Activated T-helper 9 cell treated with anti-CD3 and anti-CD28 coated beads, Interleukin-2, amount 50 U/mL, for 16 hours (primary cell): ENCODE measurements at regions not wholly inside any gene's neighbourhood (a gene's known extent, or its start where the extent isn't known, plus 50 kb on each side); places are given as distances from the start of the nearest gene placed in this dataset.

Experiments
- DNase-seq: peaks from one replicate; pipeline ENCODE4 v3.0.0-alpha.2; 2020; ENCODE audit warnings: low read depth

GRCh38 chr11:19661827-19662226 lies 50.8 kb upstream of the NAV2 start:
- no peak for DNase-seq

- no peak for DNase-seq
These were observed 52.6 kb upstream of the NAV2 start for GRCh38 chr11:19660076-19660475.

GRCh38 chr11:19659529-19659928 lies 53.1 kb upstream of the NAV2 start:
- no peak for DNase-seq

GRCh38 chr11:19658344-19658743 lies 54.3 kb upstream of the NAV2 start:
- DNase-seq = no peak

DNA sequence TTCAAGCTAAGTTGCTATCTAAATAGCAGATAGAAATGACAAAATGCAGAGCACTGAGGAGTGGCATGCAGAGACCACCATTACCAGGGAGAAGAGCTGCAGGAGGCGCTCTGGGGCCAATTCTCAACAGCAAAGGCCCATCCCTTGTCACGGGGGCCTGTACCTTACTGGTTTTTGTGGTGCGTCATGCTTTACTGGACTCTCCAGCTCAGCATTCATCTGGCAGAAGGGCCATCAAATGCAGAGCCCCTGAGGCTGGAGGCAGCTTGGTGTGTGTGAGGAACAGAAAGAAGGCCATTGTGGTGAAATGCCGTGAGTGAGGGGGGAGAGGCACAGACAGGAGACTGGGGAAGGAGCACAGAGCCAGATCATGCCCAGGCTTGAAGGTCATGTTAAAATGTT lies 56.5 kb upstream of the NAV2 start:
- DNase-seq = no peak

DNA sequence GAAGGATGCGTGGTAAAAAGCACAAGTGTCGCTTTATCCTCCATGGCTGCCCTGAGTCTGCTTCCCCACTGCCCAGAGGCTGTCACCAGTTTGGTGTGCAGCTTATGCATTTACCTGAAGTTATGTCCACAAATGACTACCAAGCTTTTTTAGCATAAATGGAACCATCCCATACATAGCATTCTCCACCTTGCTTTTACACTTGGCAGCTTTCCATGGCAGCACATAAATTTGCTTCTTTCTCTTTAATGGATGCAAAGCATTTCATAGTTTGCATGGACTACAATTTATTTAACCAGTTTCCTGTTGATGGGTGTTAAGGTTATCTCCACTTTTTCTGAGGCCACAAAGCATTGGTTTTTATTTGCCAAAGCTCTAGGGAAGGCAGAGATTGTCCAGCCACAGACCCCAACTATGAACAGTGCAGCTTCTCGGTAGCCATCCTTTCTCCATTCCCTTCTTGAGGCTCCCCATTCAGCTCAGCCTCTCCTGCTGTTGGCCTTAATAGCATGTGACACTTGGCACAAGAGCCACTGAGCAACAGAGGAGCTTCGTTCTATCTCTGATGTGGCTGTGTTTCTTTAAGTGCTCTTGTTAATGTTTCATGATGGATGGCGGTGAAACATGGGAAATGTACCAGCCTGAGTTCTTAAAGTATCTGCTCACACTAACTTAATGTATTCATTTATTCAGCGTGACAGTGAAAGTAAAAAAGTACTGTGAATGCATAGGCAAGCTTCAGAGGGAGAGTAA lies 59.8 kb upstream of the NAV2 start:
- no peak for DNase-seq

DNA sequence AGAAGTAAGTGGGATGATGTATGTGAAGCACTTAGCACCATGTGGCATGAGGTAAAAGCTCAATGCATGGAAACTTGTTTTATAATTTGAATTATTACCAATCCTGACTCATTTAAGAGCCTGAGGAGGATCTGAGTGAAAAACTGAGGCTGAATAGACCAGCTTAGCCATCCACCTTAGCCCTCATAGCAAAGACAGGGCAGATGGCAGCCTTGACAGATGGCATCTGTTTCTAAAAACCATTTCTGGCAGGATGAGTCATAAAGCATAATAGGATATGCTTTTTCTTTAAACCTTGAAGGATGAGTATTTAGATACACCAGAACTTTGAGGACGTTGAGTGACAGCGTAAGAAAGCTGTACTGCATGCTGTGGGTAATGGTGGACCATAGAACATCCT lies 61.0 kb upstream of the NAV2 start:
- no peak for DNase-seq

DNA sequence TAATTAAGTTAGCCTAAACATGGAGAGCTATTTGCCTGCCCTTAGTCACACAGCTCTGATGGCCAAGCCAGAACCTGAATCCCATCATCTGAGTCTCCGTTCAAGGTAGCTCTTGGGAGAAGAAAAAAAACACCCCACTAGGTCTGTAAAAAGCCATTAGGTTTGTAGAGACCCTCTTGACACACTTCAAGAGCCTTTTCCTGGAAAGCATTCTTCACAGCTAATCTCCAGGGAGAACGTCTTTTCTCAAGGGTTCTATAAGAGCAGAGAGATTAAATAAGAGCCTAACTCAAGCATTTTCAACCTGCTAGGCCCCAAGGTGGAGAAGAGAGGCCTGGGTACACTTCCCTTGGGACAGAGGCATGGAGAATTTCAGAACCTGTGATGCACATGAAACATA lies 61.6 kb upstream of the NAV2 start:
- DNase-seq = no peak

- no peak for DNase-seq
These were observed 62.2 kb upstream of the NAV2 start for GRCh38 chr11:19650467-19650866.

DNA sequence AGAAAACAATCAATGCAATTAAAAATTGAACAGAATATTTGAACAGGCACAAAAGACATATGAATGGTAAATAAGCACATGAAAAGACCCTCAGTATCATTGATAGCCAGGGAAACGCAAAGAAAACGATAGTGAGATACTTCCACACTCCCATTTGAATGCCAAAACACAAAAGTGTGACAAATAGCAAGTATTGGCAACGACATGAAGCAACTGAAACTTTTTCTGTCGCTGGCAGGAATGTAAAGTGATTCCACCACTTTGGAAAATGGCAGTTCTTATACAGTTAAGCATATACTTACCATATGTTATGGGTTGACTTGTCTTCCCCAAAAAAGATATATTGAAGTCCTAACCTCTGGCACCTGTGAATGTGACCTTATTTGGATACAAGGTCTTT lies 62.9 kb upstream of the NAV2 start:
- no peak for DNase-seq

DNA sequence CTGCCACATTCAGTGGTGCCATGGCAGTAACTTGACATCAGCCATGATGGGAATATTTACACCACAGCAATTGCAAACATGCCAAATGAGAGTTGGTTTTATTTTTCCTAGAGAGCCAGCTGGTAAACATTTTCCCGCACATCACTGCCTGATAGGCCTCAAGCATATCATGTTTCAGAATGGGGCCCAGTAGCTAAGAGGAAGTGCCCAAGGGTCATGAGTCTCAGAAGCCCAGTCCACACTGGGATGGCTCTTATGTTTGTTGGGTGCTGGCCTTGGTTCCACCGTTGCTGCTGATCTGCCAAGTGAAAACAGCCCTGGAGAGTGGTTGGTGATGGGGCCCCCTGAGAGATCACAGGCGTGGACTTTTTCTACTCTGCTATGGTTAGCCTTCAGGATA lies 64.3 kb upstream of the NAV2 start:
- no peak for DNase-seq

DNA sequence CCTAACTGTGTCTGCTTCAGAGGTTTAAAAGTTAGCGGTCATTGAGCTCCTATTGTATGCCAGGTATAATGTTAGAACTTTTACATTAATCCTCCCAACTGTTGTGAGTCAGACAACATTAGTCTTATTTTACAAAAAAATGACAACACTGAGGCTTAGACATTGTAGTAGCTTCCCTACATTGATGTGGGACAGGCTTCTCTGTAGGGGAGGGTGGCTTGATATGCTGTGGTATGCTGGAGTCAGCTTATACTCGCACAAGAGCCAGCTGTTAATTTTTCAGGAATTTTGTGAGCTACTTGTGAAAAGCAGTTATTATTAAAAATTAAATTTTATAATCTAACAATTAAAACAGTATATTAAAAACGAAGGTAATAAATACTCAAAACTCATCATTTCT lies 64.8 kb upstream of the NAV2 start:
- no peak for DNase-seq

DNA sequence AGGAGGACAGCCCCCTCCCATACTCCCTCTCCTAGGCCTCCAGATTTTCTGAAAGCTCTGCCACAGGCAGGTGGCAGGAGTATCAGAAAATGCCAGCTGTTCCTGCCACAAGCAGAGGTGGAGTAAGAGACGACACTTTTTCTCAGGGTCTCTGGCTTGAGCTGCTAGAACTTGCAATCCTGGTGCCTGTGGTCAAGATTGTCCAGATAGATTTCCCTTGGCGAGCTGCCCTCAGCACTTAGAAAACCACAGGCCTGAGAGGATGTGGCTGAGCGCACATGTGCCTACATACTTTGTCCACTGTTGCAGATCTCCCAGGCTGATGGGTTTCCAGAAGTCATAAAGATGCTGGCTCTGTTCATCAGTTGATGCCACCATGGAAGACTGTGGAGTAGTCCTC lies 65.7 kb upstream of the NAV2 start:
- DNase-seq = no peak

DNA sequence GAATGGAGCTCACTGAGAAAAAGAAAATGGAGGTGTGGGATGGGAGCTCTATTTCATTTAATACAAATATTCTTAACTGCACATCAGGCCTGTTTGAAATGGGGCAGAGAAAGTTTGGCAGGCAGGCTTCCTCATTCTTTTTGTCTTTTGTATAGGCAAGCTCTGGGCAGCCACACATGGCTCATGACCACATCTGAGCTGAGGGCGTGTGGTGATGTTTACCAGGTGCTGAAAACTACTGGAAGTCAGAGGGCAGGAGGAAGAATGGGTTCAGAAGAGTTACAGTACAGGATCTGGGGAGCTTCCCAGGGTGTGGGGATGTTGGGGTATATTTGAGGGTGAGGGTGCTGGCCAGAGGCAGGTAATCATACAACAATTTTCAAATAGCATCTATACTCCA lies 66.3 kb upstream of the NAV2 start:
- no peak for DNase-seq

GRCh38 chr11:19644316-19644715 lies 68.3 kb upstream of the NAV2 start:
- DNase-seq = no peak

DNA sequence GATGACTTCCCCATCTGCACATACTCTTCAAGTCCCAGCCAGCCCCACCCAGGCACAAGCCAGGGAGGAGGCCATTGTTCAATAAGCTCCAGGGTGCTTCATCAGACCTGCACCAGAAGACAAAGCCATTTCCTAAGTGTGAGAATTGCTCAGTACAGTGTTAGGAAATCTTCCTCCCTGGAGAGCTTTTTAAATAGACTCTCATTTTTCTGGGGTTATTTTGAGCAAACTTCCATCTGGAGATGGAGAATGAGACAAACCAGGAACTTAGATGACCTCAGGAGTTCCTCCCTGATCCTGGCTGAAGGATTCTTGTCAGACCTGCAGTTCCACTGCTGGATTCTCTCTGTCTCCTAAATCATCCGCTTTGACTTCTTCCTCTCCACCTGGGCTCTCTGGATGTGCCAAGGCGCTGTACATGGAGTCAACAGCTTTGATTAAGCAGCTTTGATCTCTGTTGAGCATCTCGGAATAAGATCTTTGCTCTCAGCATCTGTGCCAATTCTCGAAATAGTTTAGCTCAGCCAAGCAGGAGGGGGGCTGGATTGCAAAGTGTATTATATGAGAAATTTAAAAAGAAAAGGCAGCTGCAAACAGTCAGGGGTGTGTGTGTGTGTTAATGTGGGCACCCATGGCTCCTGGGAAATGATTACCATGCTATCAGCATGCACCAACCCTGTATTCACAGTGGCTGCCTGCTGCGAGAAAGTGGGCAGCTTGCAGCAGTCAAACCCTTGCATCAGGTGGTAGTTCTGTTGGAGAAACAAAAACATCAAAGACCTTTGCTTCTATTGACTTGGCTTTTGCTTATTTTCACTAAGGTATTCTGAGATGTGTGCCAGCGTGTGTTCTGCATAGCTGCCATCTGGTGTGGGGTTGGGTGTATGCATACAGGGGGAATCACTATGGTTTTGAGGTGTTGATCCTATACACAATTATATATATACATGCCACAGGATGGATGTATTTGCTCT lies 70.2 kb upstream of the NAV2 start:
- no peak for DNase-seq

DNA sequence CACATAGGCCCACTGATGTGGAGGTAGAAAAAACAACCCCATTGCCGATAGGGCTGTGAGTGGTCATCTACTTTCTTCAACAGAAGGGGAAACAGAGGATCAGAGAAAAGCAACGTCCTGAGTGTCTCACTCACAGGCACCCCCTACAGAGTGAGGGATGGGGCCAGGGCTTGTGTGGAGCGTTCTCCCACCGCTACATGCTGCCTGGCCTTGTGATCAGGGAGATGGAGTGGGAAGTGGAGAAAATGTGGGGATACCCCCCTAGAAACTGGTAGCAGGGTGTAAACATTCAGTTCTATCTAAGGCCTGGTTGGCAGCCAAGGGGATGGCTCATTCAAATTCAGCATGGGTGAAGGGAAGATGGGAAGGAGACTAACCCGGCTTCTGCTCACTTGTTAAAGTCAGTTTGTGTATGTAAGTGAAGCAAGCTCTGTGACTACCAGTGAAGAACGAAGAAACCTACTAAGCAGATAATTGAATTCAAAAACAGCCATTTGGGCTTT lies 73.0 kb upstream of the NAV2 start:
- no peak for DNase-seq

GRCh38 chr11:19635332-19635731 lies 77.3 kb upstream of the NAV2 start:
- DNase-seq = no peak

- no peak for DNase-seq
These were observed 79.4 kb upstream of the NAV2 start for GRCh38 chr11:19633276-19633675.

DNA sequence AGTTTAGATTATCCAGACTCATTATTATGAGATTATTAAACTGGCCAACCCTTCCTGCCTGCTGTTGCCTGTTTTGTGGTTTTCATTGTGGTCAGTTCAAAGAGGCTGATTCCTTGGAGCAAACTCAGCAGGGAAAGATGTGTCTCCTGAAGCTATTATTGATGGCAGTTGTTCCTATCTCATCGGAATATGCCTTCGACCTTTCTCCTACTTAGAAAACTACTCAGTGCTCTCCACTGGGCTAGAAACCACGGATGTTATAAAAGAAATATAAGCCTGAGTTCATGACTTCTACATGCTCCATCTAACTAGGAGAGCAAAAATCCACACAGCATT lies 80.2 kb upstream of the NAV2 start:
- DNase-seq = no peak

- DNase-seq = no peak
These were observed 80.7 kb upstream of the NAV2 start for GRCh38 chr11:19631712-19632498.

GRCh38 chr11:19628018-19628417 lies 84.6 kb upstream of the NAV2 start:
- no peak for DNase-seq

- DNase-seq = no peak
These were observed 85.1 kb upstream of the NAV2 start for GRCh38 chr11:19627566-19627965.
